ENCODE measurements at regions not wholly inside any gene's neighbourhood (a gene's known extent, or its start where the extent isn't known, plus 50 kb on each side); places are given as distances from the start of the nearest gene placed in this dataset.
"Not testable (repeated sequence)": the region's sequence is repeated elsewhere in the genome, so short reads cannot be mapped to it uniquely, and the experiment has no call there.

DNA sequence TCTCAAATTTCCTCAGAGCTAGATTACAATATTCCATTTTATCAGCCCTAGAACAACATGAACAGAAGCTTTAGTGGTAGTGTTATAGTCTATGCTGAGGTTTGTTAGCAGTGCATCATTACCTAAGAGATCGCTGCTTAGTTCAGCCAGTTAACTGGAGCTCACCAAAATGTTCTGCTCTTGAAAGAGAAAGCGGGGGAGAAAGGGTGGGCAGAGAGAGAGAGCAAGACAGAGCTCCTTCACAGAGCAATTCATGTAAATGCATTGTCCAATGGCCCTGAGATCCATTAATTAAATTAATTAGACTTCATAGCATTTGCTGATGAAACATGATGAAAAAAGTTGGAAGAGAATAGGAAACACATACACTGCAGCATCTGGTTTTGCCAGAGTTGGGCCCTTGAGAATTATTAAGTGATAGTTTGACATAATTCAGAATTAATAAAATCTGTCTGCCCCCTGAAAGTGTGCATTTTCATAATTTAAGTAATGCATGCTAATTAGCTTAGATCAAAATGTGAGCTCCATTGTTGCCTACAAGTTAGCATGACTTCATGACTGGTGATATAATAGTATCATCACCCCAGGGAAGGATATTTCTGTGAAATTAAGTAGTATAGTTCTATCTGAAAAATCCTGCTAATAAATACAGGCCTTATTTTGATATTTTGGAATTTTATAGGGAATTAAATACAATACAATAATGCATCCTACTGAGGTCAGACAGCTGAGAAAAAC is 86.9 kb upstream of the LYSMD4 start:
- no peak for DNase-seq

- no peak for DNase-seq
Observed at GRCh38 chr15:99818872-99819271, 85.6 kb upstream of the LYSMD4 start.

DNA sequence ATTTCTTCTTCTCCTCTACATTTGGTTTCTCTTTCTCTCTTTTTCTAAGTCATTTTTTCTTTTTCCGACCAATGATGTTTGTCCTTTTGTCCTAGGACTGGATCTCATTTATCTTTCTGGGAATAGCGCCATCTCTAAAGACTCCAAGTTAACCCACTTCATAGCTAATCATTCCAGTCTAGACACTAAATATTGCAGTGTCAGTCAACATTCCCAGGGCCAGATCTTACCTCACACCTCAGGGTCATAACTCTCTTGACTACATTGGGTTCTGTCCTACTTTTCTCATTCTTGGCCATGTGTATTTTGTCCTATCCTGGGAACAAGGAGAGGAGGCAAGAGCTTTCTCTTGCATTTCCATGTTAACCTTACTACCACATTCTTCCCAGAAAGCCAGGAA is 83.6 kb upstream of the LYSMD4 start:
- not testable (repeated sequence) for DNase-seq

- not testable (repeated sequence) for DNase-seq
Observed at GRCh38 chr15:99810663-99811062, 77.4 kb upstream of the LYSMD4 start.

DNA sequence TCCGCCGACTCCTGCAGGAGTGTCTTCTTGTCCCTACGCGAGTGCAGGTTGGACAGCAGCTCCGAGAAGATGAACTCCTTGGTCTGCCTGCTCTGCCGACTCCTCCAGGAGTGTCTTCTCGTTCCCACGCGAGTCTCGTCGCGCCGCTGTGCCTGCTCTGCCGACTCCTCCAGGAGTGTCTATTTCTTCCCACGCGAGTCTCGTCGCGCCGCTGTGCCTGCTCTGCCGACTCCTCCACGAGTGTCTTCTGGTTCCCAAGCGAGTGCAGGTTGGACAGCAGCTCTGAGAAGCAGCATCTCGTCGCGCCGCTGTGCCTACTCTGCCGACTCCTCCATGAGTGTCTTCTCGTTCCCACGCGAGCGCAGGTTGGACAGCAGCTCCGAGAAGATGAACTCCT is 66.6 kb upstream of the LYSMD4 start:
- not testable (repeated sequence) for DNase-seq

- DNase-seq: not testable (repeated sequence)
Observed at GRCh38 chr15:99799182-99799853, 66.1 kb upstream of the LYSMD4 start.

GRCh38 chr15:99796940-99797870 is 64.0 kb upstream of the LYSMD4 start:
- DNase-seq: not testable (repeated sequence)

DNA sequence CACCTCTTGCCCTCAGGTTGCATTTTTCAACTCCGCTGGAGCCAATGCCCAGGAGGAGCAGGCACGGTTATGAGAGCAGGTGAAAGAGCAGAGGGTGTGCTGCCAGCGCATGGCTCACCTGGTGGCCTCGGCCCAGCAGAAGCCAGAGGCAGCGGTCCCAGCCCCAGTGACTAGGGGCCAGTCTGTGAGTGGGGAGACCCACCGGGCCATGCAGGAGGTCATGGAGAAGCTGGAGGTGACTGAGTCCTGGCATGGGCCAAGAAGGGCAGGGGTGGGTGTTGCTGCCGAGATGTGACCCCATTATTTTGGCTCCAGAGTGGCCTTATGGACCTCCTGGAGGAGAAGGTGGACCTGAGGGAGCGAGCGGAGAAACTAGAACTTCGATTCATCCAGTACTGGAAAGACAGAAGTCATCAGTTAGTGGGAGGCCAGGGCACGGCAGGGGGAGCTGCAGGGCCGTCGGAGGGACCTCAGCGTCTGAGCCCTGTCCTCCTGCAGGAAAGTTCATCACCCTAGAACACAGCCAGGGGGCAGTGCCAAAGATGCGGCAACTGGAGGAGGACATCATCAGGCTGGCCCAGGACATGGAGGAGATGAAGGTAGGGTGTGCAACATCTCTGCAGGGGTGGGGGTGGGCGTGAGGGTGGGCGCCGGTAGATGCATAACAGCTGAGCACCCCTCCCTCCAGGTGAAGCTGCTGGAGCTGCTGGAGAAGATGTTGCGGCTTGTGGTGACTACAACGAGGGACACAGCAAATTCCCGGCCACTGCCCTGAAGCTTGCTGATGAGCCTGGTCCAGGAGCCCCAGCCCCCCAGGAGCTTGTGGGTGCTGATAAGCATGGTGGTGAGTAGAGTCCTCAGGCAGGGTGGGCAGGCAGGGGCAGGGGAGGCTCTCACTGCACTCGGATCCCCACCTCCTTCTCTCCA is 58.9 kb upstream of the LYSMD4 start:
- DNase-seq: not testable (repeated sequence)

- DNase-seq: not testable (repeated sequence)
Observed at GRCh38 chr15:99790751-99791150, 57.5 kb upstream of the LYSMD4 start.

GRCh38 chr15:99788156-99788555 is 54.9 kb upstream of the LYSMD4 start:
- DNase-seq: no peak

DNA sequence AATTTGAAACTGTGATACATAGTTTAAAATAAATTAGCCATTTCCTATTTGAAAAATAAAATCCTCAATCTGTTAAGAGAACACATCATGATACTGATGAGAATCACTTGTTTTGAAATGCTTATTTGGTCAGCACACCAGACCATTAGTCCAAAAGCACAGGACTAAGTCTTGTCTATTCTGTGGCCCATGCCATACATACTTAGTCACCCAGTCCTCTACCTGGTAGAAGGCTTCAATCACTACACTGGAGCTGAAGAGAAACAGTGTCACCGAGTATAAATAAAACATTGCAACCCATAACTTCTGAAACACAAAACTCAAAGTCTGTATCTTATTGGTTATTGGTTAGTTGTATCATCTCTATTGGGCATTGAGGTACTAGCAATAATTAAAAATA is 51.6 kb upstream of the LYSMD4 start:
- DNase-seq: not testable (repeated sequence)

DNA sequence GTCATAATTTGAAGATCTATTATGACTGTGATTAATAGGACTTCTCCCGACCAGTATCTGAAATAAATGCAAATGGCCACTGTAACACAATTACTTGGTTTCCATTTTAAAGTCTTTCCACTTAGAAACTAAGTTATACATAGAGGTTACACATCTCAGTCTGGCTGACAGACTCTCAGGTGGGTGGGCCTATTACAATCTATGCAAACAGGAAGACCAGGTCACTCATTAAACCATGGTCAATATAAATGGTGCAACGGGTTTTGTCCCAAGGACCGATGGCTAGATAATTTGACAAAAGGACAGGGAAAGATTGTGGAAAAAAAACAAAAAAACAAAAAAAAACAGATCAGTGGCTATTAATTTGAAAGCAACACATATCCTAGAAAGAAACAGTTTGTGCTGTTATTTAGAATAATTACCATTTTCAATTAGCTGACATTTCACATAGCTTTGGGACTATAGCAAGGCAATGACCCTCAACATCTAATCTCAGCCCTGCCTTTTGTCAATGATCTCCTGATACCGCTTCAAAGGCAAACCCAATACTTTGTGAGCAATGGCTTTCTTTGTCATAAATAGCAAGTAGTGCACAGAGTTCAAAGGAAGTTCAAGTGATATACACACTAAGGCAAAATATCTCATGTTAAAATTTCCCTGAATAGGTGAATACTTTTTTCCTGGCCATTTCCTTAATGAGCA is 50.8 kb upstream of the LYSMD4 start:
- DNase-seq: not testable (repeated sequence)

Data from NCI-H345 (cell line).